HL-60 (cell line): ENCODE measurements at regions not wholly inside any gene's neighbourhood (a gene's known extent, or its start where the extent isn't known, plus 50 kb on each side); places are given as distances from the start of the nearest gene placed in this dataset.

Source experiments
- POLR2AphosphoS5 ChIP-seq: IDR thresholded peaks from 2 replicates; pipeline ENCODE4 v1.6.1; 2012; ENCODE audit warnings: low read depth
- SPI1 ChIP-seq: IDR thresholded peaks from 2 replicates; pipeline ENCODE4 v1.6.1; 2012; ENCODE audit warnings: low read depth, mild to moderate bottlenecking, borderline replicate concordance
- TF ChIP-seq, protein P1 (sequence below): IDR thresholded peaks from one replicate; pipeline ENCODE4 v1.5.1; 2011; ENCODE audit warnings: low read length, control low read depth, inconsistent platforms; ENCODE audit not compliant: insufficient read depth
- TF ChIP-seq, protein P2 (sequence below): IDR thresholded peaks from 2 replicates; pipeline ENCODE4 v1.6.1; 2012; ENCODE audit warnings: low read depth; ENCODE audit not compliant: insufficient replicate concordance

DNA sequence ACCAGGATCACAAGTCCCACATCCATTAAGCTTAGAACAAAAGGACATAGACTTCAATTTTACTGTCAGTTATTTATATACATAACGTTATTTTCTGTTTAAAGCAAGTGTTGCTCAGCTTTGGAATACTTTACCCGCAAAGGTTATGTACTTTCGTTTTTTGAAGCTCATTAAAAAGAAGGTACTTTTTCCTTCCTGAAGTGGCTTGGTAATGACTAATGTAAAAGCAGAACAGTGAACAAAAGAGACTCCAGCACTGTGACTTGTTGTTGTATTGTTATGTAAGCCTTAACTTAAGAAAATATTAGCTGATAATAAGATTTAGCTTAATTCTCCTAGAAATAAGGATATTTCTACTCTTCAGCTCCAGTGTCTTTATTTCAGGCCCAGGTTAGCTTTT is 97.3 kb upstream of the SLCO6A1 start:
- TF ChIP-seq POLR2AphosphoS5 (no peak), SPI1 (no peak)
- TF ChIP-seq, protein P1, sequence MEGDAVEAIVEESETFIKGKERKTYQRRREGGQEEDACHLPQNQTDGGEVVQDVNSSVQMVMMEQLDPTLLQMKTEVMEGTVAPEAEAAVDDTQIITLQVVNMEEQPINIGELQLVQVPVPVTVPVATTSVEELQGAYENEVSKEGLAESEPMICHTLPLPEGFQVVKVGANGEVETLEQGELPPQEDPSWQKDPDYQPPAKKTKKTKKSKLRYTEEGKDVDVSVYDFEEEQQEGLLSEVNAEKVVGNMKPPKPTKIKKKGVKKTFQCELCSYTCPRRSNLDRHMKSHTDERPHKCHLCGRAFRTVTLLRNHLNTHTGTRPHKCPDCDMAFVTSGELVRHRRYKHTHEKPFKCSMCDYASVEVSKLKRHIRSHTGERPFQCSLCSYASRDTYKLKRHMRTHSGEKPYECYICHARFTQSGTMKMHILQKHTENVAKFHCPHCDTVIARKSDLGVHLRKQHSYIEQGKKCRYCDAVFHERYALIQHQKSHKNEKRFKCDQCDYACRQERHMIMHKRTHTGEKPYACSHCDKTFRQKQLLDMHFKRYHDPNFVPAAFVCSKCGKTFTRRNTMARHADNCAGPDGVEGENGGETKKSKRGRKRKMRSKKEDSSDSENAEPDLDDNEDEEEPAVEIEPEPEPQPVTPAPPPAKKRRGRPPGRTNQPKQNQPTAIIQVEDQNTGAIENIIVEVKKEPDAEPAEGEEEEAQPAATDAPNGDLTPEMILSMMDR: no peak
- TF ChIP-seq, protein P2, sequence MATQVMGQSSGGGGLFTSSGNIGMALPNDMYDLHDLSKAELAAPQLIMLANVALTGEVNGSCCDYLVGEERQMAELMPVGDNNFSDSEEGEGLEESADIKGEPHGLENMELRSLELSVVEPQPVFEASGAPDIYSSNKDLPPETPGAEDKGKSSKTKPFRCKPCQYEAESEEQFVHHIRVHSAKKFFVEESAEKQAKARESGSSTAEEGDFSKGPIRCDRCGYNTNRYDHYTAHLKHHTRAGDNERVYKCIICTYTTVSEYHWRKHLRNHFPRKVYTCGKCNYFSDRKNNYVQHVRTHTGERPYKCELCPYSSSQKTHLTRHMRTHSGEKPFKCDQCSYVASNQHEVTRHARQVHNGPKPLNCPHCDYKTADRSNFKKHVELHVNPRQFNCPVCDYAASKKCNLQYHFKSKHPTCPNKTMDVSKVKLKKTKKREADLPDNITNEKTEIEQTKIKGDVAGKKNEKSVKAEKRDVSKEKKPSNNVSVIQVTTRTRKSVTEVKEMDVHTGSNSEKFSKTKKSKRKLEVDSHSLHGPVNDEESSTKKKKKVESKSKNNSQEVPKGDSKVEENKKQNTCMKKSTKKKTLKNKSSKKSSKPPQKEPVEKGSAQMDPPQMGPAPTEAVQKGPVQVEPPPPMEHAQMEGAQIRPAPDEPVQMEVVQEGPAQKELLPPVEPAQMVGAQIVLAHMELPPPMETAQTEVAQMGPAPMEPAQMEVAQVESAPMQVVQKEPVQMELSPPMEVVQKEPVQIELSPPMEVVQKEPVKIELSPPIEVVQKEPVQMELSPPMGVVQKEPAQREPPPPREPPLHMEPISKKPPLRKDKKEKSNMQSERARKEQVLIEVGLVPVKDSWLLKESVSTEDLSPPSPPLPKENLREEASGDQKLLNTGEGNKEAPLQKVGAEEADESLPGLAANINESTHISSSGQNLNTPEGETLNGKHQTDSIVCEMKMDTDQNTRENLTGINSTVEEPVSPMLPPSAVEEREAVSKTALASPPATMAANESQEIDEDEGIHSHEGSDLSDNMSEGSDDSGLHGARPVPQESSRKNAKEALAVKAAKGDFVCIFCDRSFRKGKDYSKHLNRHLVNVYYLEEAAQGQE: no peak
